ENCODE measurements at regions not wholly inside any gene's neighbourhood (a gene's known extent, or its start where the extent isn't known, plus 50 kb on each side); places are given as distances from the start of the nearest gene placed in this dataset.

- TF ChIP-seq EZH2phosphoT487 (IDR thresholded peaks at IDR 0.05; ENCODE audit: borderline replicate concordance, low read length), result no peak
- TF ChIP-seq CTCF (IDR thresholded peaks at IDR 0.05; ENCODE audit: low read depth, low read length, poor library complexity, severe bottlenecking), result no peak
Observed at GRCh38 chr6:14822679-14823078, 423.2 kb upstream of the JARID2 start.
